GM21390 (cell line): ENCODE measurements at regions not wholly inside any gene's neighbourhood (a gene's known extent, or its start where the extent isn't known, plus 50 kb on each side); places are given as distances from the start of the nearest gene placed in this dataset.

ENCODE experiments used
- ATAC-seq: cut with Tn5 transposase; IDR thresholded peaks from one replicate; pipeline ENCODE4 v1.9.1; 2021; ENCODE audit not compliant: unreplicated experiment

GRCh38 chr18:23341983-23342382 lies 111.1 kb upstream of the RIOK3 start:
- no peak for ATAC-seq

- ATAC-seq = no peak
Observed at GRCh38 chr18:23342506-23342905, 110.6 kb upstream of the RIOK3 start.

GRCh38 chr18:23350188-23350587 lies 102.9 kb upstream of the RIOK3 start:
- no peak for ATAC-seq

GRCh38 chr18:23351521-23351920 lies 101.6 kb upstream of the RIOK3 start:
- no peak for ATAC-seq

GRCh38 chr18:23352042-23352441 lies 101.0 kb upstream of the RIOK3 start:
- ATAC-seq = no peak

- ATAC-seq = peak; percentile 48
Observed at GRCh38 chr18:23353459-23353858, 99.6 kb upstream of the RIOK3 start.

GRCh38 chr18:23354625-23355024 lies 98.5 kb upstream of the RIOK3 start:
- no peak for ATAC-seq

GRCh38 chr18:23355206-23355605 lies 97.9 kb upstream of the RIOK3 start:
- ATAC-seq = no peak

- no peak for ATAC-seq
Observed at GRCh38 chr18:23356424-23356823, 96.7 kb upstream of the RIOK3 start.

- no peak for ATAC-seq
Observed at GRCh38 chr18:23356915-23357601, 96.0 kb upstream of the RIOK3 start.

GRCh38 chr18:23357996-23358594 lies 95.0 kb upstream of the RIOK3 start:
- no peak for ATAC-seq

GRCh38 chr18:23359421-23359820 lies 93.7 kb upstream of the RIOK3 start:
- ATAC-seq = no peak

- ATAC-seq = no peak
Observed at GRCh38 chr18:23363865-23364570, 89.1 kb upstream of the RIOK3 start.

GRCh38 chr18:23365602-23366001 lies 87.5 kb upstream of the RIOK3 start:
- ATAC-seq = no peak

GRCh38 chr18:23369266-23369665 lies 83.8 kb upstream of the RIOK3 start:
- ATAC-seq = no peak

- no peak for ATAC-seq
Observed at GRCh38 chr18:23373570-23373969, 79.5 kb upstream of the RIOK3 start.

GRCh38 chr18:23377669-23378301 lies 75.3 kb upstream of the RIOK3 start:
- no peak for ATAC-seq

GRCh38 chr18:23378302-23378686 lies 74.8 kb upstream of the RIOK3 start:
- no peak for ATAC-seq

- no peak for ATAC-seq
Observed at GRCh38 chr18:23380001-23380550, 73.0 kb upstream of the RIOK3 start.

- ATAC-seq = no peak
Observed at GRCh38 chr18:23380817-23381216, 72.3 kb upstream of the RIOK3 start.

- no peak for ATAC-seq
Observed at GRCh38 chr18:23383494-23383893, 69.6 kb upstream of the RIOK3 start.
